Astrocyte (in vitro differentiated cells and primary cell): ENCODE measurements at regions not wholly inside any gene's neighbourhood (a gene's known extent, or its start where the extent isn't known, plus 50 kb on each side); places are given as distances from the start of the nearest gene placed in this dataset.

ENCODE experiments used
- CTCF ChIP-seq: IDR thresholded peaks from 2 replicates; pipeline ENCODE4 v1.5.1; 2011; ENCODE audit warnings: low read depth, mild to moderate bottlenecking, inconsistent platforms, low read length, moderate library complexity; ENCODE audit not compliant: insufficient read depth
- EZH2 ChIP-seq: IDR thresholded peaks from 2 replicates; pipeline ENCODE4 v1.6.1; 2012; ENCODE audit warnings: mild to moderate bottlenecking, low read length, inconsistent platforms; ENCODE audit not compliant: insufficient read depth

DNA sequence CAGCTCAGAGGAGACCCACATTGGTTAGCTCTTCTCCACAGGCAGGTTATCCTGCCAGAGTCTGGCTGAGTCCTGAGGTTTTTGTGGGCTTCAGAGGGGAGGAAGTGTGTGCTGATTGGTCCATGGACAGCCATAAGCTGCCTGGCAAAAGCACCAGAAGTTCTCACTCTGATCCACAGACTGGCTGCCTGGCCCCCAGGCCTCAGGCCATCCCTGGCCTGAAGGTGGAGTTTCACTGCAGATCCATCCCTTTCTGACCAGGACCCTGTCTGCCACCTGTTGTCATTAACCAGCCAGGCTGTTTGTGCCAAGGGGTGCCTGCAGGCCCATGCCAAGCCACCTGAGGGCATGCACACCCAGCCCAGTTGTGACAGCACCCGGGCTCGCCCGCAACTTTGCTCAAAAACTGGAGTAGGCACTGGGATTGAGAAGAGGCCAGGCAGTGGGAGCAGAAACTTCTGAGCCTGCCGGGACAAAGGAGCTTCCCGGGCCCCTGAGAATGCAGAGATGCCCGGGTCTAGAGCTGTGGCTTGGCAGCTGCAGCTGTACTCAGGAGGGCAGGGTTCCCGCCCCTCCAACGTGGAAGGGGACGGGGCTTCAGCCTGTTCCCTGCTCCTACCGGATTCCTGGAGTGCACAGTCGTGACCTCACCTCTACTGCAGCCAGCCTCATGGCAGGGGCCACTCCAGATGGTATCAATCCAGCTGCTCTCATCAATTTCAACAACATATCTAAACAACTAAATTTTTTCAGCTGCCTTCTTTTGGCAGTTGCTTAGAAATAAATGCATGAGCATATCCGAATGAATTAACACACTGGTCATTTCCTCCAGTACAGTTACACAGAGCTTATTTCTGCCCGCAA is 1277.3 kb downstream of the SLC16A7 start:
- no peak for TF ChIP-seq CTCF
- no peak for TF ChIP-seq EZH2
